Urinary bladder (tissue), 3 donors: ENCODE measurements at regions not wholly inside any gene's neighbourhood (a gene's known extent, or its start where the extent isn't known, plus 50 kb on each side); places are given as distances from the start of the nearest gene placed in this dataset.

Experiments used
- DNase-seq: peaks from one replicate; pipeline ENCODE4 v3.0.0-alpha.2; 2015; ENCODE audit errors: extremely low spot score
- H3K27ac ChIP-seq: one replicate; pipeline ENCODE4 v1.5.1; 2013; ENCODE audit warnings: low read depth, mild to moderate bottlenecking, moderate library complexity
- H3K36me3 ChIP-seq: one replicate; pipeline ENCODE4 v1.6.1; 2013; ENCODE audit warnings: mild to moderate bottlenecking, moderate library complexity; ENCODE audit not compliant: insufficient read depth
- H3K4me1 ChIP-seq: one replicate; pipeline ENCODE4 v1.6.1; 2013; ENCODE audit warnings: mild to moderate bottlenecking, moderate library complexity; ENCODE audit not compliant: insufficient read depth
- H3K4me3 ChIP-seq: one replicate; pipeline ENCODE4 v1.5.1; 2013; ENCODE audit warnings: low read depth, low read length
- WGBS: extraction: QIAGEN DNeasy Blood & Tissue Kit; methylation state at CpG from one replicate; pipeline ENCODE4 v1.1.7; 2013; 5-methylcytosine and 5-hydroxymethylcytosine counted together
- donor health status: healthy with polysubstance abuse.
- donor health status: healthy.

DNA sequence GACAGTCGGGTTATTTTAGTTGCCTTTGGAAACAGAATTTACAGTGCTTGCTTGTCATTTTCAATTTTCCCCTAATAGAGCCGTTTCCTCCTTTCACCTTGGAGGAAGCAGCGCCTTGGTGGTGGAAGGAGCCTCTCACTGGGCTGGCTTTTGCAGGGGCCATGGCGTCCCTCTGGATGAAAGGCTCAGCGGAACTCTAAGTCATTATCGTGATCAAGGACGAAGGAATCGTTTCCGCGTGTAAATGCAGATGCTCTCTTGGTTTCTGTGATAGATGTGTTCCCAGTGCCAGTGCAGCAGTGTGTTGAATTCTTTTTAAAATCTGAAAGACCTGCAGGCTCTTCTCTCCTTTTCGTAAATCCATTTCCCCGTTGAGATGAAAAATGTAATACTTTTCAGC, 126.2 kb upstream of the LMO4 start:
- H3K36me3 ChIP-seq = no peaks in the 10 kb centered on the region

DNA sequence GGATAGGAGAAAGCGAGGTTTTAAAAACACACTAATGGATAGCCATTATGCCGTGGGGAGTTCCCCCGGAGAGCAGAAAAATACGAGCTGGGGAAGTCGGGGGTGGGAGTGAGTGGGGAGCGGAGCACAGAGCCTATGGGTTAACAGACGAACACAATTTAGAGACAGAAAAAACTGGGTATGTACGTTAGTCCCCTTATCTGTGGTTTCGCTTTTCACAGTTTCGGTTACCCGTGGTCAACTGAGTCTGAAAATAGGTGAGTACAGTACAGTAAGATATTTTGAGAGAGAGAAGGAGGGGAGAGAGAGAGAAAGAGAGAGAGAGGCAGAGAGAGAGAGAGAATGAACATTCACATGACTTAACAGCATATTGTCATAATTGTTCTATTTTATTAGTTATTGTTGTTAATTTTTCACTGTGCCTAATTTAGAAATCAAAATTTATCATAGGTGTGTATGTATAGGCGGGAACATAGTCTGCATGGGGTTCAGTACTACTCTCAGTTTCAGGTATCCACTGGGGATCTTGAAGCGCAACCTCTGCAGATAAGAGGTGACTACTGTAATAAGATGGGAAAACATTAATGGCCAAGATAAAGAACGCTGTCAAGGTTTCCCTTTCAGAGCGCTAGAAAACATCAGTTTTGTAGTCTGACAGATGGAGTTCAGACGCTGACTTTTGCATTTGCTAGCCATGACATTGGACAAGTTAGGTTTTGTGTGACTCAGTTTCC, 125.6 kb upstream of the LMO4 start:
- no peaks in the 10 kb centered on the region for H3K4me1 ChIP-seq
- DNase-seq = no peak
- H3K4me3 ChIP-seq = no peak overlapping the region
- no peaks in the 10 kb centered on the region for H3K36me3 ChIP-seq
- H3K27ac ChIP-seq = no peak overlapping the region
- 68% methylated on average over 16 of the region's 16 CpGs for WGBS

More for the DNA sequence above, 126.2 kb upstream of the LMO4 start:
- Histone ChIP-seq H3K4me1 (no peaks in the 10 kb centered on the region), H3K27ac (no peak overlapping the region), H3K4me3 (no peak overlapping the region)
- 82% methylated on average over 12 of the region's 12 CpGs for WGBS
- no peak for DNase-seq

DNA sequence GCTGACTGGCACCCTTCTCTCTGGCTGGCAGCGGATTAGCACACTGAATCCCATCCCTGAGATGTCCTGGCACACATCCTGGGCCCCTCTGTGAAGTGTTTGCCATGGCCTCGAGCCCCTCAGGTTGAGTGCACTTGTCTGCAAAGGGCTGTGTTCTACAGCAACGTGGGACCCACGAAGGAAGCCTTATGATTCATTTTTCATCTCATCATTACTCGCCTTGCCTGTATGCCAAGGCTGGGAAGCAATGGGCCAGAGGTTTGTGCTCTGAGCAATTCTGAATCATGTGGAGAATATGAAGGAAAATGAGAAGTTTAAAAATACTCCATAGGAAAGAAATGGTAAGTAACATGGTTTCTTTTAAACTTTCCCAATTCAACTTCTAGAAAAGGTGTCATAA, 124.8 kb upstream of the LMO4 start:
- 56% methylated on average over 5 of the region's 5 CpGs for WGBS
- no peak for DNase-seq

DNA sequence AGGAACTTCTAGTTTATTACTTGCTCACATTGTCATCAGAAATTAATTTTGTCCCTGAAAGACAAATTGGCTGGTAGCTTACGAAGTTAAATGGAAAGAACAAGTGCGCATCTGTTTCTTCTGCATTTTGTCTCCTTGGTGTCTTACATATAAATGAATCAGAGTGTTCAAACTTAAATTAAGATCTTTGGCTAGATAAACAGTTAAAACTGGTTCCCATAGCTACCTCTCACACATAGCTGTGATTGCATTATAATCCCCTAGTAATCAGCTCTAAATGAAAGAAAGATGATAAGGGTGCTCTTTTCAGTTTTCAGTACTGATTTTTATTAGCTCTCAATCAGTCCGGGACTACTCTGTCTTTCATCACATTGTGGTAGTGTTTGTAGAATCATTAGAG, 124.2 kb upstream of the LMO4 start:
- WGBS = 83% methylated on average over 3 of the region's 3 CpGs
- H3K4me1 ChIP-seq = no peaks in the 10 kb centered on the region
- no peak overlapping the region for H3K27ac ChIP-seq

More for the DNA sequence above, 124.8 kb upstream of the LMO4 start:
- no peaks in the 10 kb centered on the region for H3K36me3 ChIP-seq
- H3K4me3 ChIP-seq = no peak overlapping the region
- no peak overlapping the region for H3K27ac ChIP-seq
- H3K4me1 ChIP-seq = no peaks in the 10 kb centered on the region

DNA sequence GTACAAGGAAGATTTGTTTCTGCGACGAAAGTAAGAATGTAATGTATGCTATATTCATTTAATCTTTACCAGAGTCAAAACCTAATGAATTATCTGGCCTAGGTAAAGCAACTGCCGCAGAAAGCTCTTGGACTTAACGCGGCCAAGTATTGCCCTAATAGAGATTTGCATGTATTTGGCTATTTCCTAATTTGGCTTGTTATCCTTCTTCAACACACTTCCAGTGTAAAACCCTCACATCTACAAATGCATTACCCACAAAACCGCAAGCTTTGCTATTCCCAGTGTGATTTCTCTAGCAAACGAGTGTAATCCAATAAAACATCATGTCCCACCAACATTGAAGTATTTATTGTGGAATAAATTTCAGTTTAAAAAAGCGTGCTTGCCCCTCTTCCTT, 123.8 kb upstream of the LMO4 start:
- Histone ChIP-seq H3K27ac (no peak overlapping the region), H3K4me3 (no peak overlapping the region), H3K36me3 (no peaks in the 10 kb centered on the region), H3K4me1 (no peaks in the 10 kb centered on the region)
- WGBS = 70% methylated on average over 8 of the region's 8 CpGs
- no peak for DNase-seq

More for the DNA sequence above, 124.2 kb upstream of the LMO4 start:
- DNase-seq = no peak
- H3K36me3 ChIP-seq = no peaks in the 10 kb centered on the region
- no peak overlapping the region for H3K4me3 ChIP-seq

DNA sequence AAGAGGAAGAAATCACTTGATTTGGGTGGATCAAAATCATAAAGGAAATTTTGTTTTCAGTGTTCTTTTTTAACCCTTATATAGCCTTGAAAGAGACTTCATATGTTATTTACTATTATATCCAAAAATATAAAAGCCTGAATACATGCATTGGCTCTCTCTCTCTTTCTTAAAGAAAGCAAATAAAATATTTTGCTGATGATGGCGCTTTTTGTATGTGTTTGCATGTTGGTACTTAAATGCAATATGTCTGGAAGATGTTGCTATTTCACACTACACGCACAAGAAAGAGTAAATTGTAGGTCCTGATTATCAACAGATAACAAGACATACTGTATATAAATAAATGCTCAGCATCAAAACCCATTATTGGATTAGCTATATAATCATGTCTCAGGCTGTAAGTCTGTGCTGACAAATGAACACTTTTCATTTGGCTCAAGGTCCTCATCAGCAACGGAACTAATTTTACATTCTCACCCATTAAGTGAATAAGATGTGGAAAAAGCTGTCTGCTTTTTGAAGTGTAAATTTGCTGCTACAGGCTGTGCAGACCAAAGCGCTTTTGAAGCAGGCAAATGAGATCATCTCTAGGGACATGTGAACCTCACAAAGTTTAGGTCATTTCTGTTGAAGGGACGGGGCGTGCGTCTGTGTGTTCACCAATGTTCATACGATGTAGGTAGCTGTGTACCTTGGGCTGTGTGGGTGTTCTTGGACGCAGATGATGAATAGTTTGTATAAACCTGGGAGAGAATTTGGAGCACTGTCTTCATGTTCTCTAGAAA, 122.4 kb upstream of the LMO4 start:
- H3K4me3 ChIP-seq = no peak overlapping the region
- H3K4me1 ChIP-seq = no peaks in the 10 kb centered on the region
- 82% methylated on average over 9 of the region's 9 CpGs for WGBS
- no peak overlapping the region for H3K27ac ChIP-seq
- no peaks in the 10 kb centered on the region for H3K36me3 ChIP-seq
- DNase-seq = no peak

DNA sequence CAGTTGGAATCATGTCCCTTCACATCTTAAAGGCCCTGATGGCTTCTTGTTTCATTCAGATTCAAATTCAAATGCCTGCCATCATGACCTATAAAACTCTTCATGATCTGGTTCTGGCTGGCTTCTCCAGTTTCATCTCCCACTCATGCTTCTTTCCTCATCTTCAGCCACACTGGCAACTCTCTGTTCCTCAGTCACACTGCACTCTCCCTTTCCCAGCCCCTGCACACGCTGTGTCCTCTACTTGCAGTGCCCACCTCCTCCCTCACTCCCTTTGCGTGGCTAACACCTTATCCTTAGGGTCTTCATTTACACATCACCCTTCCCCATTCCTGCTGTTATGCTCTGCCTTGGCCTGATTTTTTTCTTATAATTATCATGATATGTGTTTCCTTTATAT, 120.6 kb upstream of the LMO4 start:
- Histone ChIP-seq H3K4me3 (no peak overlapping the region), H3K27ac (no peak overlapping the region), H3K36me3 (no peaks in the 10 kb centered on the region), H3K4me1 (no peaks in the 10 kb centered on the region)
- no peak for DNase-seq
- 98% methylated on average over 2 of the region's 2 CpGs for WGBS

DNA sequence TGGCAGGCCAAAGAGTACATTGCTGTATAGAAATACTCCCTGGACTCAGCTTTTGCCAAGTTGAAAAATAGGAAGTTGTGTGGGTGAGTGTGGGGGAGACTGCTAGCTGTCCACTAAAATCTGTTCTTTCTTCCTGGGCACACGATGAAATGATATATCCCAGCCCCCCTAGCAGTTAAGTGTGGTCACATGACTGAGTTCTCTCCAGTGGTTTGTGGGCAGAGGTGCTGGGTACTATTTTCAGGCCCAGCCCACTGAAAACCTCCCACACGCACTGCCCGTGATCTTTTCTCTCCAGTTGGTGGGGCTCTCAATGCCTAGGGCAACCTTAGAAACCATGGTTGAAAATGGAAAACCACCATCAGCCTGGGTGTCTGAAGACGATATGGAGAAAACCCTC, 119.7 kb upstream of the LMO4 start:
- 84% methylated on average over 4 of the region's 4 CpGs for WGBS

DNA sequence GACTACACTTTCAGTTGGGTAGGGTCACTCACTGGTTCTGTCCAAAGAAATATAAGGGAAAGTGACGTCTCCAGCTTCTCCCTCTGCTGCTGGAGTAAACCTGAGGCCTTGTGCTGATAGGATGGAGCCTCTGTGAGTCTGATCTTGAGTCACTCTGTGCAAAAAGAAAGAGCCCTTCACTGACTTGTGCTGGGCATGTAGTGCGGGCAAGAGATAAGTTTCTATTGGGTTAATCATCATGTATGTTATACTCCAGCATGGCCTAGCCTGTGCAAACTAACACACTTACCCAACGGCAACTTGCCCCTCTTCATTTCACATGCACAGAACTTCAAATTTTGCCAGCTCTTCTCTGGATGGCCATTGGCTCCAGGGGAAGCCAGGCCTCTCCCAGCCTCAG, 118.5 kb upstream of the LMO4 start:
- Histone ChIP-seq H3K27ac (no peak overlapping the region), H3K4me1 (no peaks in the 10 kb centered on the region), H3K4me3 (no peak overlapping the region), H3K36me3 (no peaks in the 10 kb centered on the region)
- WGBS = 94% methylated on average over 3 of the region's 3 CpGs
- DNase-seq = no peak

More for the DNA sequence above, 119.7 kb upstream of the LMO4 start:
- no peak for DNase-seq
- Histone ChIP-seq H3K4me3 (no peak overlapping the region), H3K36me3 (no peaks in the 10 kb centered on the region), H3K4me1 (no peaks in the 10 kb centered on the region), H3K27ac (no peak overlapping the region)

DNA sequence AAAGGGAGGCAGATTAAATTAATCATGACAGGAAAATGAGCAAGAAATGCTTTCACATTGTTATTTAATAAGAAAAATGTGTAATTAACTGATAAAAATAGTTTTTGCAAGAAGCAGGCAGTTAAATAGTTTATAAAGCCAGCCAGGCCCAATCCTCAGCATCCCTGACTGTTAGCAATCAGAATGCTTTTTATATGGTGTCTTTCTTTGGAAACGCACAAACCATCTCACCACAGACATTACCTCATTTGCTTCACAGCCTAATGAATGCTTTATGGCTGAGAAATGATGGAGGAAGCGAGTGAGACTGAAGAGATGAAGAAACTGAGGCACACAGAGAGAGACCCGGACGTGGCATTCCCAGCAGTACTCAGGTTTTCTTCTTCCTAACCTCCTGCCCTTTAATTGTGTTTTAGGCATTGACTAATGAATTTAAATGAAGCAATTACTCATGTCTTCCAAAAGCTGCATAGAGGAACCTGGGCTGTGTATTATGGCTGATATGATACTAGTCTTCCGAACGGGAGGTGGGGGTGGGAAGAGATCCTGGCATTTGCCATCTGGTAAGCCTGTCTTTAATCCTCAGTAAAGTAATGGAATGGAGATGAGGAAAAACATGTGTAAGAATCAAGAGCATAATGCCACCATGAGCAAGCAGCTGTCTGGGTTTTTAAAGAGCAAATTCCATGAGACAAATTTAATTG, 116.1 kb upstream of the LMO4 start:
- Histone ChIP-seq H3K4me1 (no peaks in the 10 kb centered on the region), H3K4me3 (no peak overlapping the region), H3K27ac (no peak overlapping the region), H3K36me3 (no peaks in the 10 kb centered on the region)
- no peak for DNase-seq
- WGBS = 72% methylated on average over 6 of the region's 6 CpGs

DNA sequence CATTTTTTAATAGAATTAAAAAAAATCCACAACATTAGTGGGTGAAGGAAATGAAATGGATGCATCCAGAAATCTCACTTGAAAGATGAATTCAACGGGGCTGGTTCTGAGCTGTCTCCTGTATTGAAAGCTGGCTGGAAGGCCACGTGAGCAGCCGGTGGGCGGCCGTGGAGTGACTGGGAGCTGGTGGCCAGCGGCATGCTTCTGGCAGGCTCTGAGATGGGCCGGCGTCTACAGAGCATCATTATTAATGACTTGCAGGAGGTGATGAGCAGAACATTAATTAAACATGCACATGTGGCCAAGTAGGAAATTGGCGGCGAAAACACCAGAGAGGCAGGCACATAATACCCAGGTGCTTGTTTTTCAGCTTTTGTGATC, 115.6 kb upstream of the LMO4 start:
- WGBS = 88% methylated on average over 10 of the region's 10 CpGs

DNA sequence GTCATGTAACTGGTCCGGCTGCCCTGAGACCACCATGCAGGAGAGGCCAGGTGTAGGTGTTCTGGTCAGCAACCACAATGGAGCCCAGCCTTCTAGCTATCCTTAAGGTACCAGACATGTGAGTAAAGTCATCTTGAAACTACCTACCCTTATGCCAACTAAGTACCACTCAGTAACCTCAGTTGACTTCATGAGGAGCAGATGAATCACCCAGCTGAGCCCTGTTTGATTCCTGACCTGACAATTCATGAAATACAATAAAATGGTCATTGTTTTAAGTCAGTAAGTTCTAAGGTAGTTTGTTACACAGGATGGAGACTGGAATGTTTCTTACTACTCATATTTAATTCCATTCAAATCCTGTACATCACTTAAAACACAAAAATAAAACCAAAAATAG, 113.1 kb upstream of the LMO4 start:
- no peak for DNase-seq
- H3K27ac ChIP-seq = no peak overlapping the region
- 96% methylated on average over 1 of the region's 1 CpG for WGBS
- H3K36me3 ChIP-seq = no peaks in the 10 kb centered on the region
- no peak overlapping the region for H3K4me3 ChIP-seq
- no peaks in the 10 kb centered on the region for H3K4me1 ChIP-seq

More for the DNA sequence above, 115.6 kb upstream of the LMO4 start:
- no peak for DNase-seq
- H3K27ac ChIP-seq = no peak overlapping the region
- H3K4me3 ChIP-seq = no peak overlapping the region
- no peaks in the 10 kb centered on the region for H3K4me1 ChIP-seq
- H3K36me3 ChIP-seq = no peaks in the 10 kb centered on the region

DNA sequence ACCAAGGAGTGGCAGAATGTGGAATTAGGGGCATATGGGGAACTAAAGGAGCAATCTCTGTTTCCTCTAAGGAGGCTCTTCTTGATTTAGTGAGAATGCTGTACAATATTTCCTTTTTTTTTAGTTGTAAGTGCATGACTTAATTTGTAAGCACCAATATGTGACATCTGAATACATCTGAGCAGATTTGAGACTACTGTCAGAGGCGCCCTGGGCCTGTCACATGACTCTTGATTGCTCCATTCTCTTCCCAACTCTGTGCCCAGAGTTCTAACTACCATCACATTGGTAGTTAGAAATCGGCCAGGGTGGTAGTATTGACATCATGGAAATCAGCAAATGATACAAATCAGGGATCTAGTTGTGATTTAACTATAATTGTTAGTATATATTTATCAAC, 110.1 kb upstream of the LMO4 start:
- no peaks in the 10 kb centered on the region for H3K36me3 ChIP-seq
- WGBS = 87% methylated on average over 2 of the region's 2 CpGs
- DNase-seq = no peak
- H3K4me1 ChIP-seq = no peaks in the 10 kb centered on the region
- H3K4me3 ChIP-seq = no peak overlapping the region
- H3K27ac ChIP-seq = no peak overlapping the region

DNA sequence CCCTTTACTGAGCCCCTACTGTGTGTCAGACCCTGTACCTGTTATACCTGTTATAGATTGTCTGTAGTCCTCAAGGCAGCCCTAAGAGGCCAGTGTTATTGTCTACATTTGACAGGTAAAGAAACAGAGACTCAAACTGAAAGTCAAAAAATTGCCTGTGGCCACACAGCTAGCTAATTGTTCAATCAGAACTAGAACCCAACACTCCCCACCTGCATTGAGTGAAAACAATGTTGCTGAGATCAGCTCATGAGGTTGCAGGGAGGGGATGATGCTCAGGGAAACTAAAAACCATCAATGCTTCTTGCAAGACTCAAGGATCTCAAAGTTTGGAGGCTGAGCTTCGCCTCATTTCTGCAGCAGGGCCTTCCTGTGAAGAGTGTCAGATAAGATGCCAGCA, 109.5 kb upstream of the LMO4 start:
- no peaks in the 10 kb centered on the region for H3K4me1 ChIP-seq

More for the DNA sequence above, 109.5 kb upstream of the LMO4 start:
- Histone ChIP-seq H3K27ac (no peak overlapping the region), H3K36me3 (no peaks in the 10 kb centered on the region), H3K4me3 (no peak overlapping the region)
- 79% methylated on average over 1 of the region's 1 CpG for WGBS
- no peak for DNase-seq
